Daoy (cell line): ENCODE measurements at regions not wholly inside any gene's neighbourhood (a gene's known extent, or its start where the extent isn't known, plus 50 kb on each side); places are given as distances from the start of the nearest gene placed in this dataset.
"Not testable (repeated sequence)": the region's sequence is repeated elsewhere in the genome, so short reads cannot be mapped to it uniquely, and the experiment has no call there.

Experiments
- DNase-seq: peaks from one replicate; pipeline ENCODE4 v3.0.0-alpha.2; 2015; ENCODE audit warnings: low read depth

DNA sequence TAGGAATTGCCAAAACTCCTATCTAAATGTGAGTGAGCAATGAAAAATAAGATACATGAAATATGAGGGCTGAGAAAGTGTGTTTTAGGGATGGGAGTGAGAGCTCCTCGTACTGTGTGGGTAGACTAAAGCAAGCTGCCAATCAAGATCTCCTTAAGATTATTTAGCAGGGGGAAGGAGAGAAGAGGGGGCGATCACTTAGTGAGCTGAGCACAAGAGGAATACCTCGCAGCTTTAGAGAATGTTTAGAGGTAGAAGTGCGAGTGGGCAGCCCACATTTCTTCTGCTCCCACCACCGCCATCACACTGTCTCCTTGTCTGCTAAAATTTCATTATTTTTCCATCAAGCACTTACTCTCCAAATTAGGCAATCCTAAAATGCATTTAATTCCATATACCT, 312.6 kb downstream of the ALDH8A1 start:
- no peak for DNase-seq

DNA sequence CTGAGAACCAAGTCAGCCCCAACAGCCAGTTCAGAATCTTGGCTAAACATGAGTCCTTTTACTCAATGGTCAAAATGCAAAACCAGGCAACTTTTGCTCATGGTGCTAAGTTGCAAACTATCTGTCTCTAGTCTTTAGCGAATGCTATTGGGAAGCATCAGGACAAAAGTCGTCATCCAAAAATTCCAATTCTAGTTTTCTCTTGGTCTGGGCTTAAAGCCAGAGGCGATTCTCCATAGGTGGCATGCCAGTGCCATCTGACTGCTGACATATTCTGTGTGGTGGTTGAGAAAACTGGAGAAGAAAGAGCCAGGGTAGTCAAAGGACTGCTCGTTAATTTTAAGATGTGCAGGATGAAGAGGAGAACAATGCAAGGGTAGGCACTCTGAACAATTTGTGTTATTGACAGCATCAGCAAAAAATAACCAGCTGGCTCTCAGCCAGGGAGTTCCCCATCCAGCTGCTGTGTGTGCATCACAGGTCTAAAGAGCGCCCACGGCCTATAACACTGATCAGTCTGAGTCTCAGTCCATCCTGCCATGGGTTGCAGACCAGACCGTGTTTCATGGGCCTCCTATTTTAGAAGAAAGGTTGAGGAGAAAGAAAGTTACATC, 313.6 kb downstream of the ALDH8A1 start:
- DNase-seq = no peak

DNA sequence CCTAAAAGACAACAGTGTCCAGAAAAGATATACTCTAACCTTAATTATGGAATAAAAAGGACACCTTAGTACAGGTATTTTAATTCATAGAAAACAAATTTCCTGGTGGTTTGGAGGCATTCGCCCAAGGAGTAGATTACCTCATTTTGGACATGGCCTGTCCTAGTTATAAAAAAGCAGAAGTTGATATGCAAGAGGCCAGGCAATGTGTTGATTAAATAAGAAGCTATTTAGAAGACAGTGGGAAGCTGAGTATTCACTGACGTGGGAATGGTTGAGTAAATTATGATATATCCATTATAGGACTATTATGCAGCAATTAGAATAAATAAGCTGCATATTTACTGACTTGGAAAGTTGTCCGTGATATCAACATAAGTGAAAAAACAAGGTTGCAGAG, 314.9 kb downstream of the ALDH8A1 start:
- no peak for DNase-seq

DNA sequence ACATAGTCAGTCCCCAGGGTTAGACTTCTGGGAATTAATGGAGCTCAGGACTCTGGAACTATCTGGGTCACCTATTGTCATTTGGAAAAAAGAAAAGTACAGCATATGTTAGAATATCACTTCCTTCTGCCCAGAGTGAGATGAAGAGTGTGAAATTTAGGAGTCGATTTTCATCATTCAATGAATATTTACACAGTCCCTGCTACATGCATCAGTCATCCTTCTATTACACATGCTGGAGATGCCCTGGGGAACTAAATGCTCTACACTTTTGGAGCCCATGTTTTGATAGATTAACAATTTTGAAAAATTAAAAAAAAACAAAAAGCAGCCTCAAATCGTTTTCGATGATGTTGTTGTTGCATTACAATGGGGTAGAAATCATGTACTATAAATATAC, 315.4 kb downstream of the ALDH8A1 start:
- no peak for DNase-seq

DNA sequence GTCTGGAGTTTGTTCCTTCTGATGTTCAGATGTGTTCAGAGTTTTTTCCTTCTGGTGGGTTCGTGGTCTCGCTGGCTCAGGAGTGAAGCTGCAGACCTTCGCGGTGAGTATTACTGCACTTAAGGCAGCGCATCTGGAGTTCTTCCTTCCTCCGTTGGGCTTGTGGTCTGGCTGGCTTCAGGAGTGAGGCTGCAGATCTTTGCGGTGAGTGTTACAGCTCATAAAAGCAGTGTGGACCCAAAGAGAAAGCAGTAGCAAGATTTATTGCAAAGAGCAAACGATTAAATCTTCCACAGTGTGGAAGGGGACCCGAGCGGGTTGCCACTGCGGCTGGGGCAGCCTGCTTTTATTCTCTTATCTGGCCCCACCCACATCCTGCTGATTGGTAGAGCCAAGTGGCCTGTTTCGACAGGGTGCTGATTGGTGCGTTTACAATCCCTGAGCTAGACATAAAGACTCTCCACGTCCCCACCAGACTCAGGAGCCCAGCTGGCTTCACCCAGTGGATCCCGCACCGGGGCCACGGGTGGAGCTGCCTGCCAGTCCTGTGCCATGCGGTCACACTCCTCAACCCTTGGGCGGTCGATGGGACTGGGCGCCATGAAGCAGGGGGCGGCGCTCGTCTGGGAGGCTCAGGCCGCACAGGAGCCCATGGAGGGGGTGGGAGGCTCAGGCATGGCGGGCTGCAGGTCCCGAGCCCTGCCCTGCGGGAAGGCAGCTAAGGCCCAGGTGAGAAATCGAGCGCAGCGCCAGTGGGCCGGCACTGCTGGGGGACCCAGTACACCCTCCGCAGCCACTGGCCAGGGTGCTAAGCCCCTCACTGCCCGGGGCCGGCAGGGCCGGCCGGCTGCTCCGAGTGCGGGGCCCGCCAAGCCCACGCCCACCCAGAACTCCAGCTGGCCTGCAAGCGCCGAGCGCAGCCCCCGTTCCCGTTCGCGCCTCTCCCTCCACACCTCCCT, 315.3 kb upstream of the SGK1 start:
- not testable (repeated sequence) for DNase-seq

DNA sequence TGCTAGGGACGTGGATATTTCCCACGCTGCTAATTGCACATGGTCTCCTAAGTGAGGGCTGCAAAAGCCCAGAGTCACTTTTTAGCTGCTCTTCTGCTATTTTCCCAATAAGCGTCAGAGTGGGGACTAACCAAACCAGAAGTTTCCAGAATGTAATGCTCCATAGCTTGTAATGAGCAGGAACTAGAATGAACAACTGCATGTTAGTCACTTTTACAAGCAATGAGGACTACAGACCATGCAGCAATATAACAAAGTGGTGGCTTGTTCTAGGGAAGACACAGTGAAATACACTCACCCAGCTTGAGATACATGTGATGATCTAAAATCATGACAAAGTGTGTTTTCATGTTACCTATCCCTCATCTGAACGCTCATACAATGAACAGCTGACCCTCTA, 314.1 kb upstream of the SGK1 start:
- DNase-seq = no peak

DNA sequence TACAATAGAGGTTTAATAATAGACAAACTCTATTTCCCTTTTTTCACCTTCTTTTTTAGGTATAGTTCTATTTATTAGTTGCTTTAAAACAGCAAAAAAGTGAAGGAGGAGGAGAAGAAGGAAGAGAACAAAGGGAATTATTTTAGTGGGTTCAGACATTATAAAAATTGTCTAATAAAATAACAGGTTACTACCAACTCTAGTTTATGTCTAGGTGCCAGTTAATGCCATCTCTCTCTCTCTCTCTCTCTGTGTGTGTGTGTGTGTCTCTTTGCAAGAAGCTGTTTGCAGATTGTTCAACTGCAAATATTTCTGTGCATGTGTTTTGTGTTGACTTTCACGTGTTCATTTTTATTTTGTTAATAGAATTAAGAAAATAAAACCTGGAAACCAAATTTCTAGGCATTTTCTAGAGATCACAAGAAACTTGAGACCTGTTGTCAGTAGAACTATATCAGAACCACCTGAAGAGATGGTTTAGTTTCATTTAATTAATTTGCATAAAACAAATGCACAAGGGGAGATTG, 313.5 kb upstream of the SGK1 start:
- DNase-seq = no peak

DNA sequence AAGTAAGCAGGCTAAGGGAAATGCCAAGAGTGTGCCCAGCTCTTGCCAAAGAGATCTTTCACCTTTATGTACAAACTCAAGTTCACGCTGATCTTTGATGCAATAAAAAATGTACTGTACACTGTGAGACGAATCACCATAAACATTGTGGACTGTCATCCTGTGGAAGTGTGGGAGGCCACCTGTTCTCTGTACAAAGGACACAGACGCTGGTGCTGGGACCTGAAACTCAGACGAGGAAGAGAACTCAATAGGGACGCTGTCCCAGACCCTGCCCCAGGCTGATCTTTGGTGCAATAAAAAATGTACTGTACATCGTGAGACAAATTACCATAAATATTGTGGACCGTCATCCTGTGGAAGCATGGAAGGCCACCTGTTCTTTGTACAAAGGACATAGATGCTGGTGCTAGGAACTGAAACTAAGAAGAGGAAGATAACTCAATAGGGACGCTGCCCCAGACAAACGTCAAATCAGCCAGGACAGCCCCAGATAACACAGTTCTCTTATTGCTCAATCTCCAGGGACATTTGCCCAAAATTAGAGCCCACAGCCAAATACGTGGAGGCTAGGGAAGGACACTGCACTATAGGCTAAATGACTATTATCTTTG, 312.7 kb upstream of the SGK1 start:
- no peak for DNase-seq

DNA sequence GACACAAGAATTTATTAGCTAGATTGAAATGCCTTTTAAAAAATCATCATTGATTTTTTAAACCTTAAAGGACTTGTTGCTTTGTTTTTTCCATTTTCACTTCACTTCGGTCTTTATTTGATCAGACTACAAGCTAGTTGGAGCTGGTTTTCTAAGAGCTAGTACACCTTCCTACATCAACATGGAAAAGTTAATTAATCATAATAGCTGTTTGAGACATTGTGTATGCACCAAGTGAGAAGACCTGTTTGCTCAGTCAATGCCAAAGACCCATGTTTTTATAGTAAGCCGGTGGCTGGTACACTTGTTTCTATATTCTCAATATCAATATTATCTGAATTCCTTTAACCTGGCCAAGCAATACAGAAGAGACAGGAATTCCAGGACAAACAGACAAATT, 310.2 kb upstream of the SGK1 start:
- DNase-seq = no peak

DNA sequence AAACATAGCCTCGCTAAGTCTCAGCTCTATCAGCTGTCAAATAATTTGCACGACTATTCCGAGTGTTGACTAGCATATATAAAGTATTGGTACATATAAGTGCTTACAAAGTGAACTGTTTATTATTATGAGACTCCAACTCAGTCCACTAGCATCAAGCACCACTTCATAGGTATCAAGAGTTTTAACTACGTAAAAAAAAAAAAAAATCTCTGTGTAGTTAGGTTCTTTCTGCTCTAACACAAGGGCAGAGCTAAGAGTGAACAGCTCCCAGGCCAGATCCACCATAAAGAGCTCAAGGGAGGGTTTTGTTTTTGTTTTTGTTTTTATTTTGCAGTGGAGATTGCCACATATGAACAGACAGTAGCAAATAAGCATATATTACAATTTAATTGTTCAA, 309.8 kb upstream of the SGK1 start:
- DNase-seq = no peak

DNA sequence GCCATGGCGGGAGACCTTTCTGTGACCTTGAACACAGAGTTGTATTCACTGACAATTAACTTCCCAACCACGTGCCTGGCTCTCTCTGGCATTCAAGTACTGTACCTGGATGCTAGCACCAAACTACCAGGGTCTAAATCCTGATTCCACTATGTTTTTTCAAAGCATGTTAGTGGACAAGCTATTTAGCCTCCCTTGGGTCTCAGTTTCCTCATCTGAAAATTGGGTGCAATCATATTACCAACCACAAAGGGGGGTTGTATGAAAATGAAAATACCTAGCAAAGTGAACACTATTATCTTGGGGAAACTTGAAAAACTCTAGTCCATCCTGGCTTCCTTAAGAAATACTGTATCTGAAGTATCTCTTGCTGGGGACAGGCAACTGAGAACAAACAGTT, 308.7 kb upstream of the SGK1 start:
- DNase-seq = no peak

DNA sequence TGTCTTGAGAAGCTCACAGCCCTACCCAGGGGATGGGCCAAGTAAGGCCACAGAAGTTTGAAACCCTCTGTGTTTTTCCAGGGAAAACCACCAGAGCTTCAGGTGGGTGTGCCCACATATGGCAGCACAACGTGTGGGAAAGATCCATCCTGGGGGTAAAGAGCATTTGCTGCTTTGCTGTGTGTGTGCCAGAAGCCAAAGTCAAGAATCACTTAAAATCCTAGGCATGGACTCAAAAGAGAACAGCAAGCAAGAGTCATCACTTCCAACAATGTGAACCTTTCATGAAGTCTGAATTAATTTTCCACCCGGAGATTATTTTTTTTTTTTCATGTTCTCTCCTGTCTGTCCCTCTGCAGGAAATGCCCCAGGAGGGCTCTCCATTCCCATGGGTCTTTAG, 308.2 kb upstream of the SGK1 start:
- DNase-seq = no peak

DNA sequence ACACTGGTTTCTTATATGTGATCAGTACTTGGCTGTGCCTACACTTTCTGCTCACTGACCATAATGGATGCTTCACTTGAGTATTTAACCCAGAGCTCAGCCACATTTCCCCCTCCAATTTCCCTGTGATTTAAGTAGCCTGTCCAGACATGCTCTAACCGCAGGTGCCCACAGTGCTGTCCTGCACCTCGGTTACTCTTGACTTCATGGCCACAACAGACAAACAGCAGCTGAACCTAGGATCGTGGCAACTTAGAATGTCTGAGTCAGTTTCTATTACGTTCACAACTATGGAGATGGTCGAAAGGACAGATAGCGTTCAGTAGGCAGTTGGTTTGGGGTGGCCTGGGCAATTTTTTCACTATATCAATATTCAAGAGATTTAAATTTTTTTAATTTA, 306.9 kb upstream of the SGK1 start:
- no peak for DNase-seq

DNA sequence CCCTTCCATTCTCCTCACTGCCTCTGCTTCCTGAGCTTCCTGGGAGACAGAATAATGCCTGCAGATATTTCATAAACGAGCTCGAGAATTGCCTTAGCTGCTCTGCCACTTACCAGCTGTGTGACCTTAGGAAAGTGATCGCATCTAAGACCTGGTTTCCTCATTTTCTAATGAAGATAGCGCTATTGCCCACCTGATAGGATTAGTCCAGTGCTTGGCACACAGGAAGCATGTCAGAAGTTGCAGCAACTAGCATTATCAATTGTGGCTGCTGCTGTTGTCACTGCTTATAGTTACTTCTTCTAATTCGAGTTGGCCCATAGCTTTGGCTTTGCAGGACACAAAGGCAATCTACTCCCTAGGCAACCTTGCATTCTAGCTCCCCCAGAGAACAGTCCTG, 305.5 kb upstream of the SGK1 start:
- DNase-seq = no peak

DNA sequence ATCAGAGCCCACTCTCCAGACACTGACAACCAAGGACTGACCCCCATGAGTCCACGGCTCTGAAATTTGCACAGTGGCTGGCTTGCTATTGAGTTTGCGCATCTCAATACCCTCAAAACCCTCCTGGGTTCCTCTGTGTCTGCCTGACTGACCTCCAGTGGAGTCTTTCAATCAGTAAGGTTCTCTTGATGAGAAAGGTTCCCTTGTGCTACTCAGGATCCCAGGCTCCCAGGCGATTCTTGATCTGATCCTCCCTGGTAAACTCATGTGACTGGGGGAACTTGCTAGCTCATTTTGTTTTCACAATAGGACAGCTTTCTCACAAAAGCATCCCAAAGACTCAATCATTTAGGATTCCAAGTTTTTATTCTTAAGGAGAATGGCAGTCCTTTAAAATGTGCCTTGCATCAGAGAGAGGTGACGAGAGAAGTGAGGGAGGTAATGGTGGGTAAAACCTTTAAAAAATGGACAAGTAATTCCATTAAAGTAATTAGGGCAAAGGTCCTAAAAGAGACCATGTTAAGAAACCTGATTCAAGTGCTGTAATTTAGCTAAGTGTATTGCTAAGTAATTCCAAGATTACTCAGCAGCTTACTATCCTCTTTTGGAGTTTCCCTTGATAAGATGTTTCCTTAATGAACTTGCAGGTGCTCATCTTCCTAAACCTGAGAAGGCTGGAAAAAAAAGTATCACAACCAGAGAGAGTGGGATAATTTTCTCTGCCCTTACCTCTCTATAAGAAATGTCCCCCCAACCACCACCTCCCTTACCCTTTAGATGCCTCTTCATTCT, 304.7 kb upstream of the SGK1 start:
- DNase-seq = no peak

DNA sequence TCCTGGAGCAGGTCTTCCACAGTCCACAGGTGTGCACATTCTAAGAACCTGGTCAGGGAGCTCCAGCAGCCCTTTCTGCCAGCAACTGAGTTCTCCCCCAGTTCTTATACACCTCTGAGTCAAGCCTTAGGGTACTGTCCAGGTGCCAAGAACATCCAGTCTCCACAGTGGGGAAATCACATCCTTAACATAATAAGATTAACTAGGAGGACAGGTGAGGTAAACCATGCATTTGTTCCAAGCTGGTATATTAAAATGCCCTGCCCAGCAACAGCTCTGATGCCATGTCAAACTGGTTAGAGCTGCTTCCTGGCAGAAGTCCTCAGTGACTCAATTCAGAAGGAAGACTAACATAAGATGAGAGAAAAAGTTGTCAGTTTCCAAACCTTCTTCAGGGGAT, 303.9 kb upstream of the SGK1 start:
- DNase-seq = no peak

DNA sequence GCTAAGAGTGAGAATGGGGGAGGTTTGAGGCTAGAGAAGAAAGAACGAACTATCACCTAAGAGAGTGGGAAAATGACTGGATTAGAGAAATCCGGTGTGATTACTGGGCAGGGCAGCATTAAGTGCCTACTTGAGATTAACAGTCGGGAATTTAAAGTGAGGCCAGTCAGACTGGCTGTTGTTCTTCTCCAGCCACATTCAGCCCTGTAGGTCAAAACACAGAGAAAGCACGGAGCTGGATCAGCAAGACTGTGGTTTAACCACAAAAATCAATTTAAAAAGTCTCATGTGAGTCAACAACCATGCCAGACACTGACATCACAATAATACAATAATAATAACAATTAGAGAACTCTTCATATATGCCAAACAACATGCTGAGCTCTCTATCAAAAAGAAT, 301.9 kb upstream of the SGK1 start:
- peak; percentile 71 for DNase-seq

DNA sequence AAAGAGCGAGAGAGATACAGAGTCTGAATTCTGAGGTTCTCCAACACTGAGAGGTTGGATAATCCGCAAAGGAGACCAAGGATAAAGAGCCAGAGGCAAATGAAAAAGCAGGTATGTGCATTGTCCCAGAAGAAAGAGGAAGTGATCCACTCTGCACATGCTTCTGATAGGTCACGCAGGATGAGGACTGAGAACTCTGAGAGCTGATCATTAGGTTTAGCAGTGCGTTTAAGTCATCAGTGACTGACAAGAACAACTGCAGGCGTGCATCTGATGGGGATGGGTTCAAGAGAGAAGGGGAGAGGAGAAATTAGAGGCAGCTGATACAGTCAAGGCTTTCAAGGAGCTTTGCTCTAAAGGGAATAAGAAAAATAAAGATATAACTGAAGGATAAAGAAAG, 301.2 kb upstream of the SGK1 start:
- no peak for DNase-seq

DNA sequence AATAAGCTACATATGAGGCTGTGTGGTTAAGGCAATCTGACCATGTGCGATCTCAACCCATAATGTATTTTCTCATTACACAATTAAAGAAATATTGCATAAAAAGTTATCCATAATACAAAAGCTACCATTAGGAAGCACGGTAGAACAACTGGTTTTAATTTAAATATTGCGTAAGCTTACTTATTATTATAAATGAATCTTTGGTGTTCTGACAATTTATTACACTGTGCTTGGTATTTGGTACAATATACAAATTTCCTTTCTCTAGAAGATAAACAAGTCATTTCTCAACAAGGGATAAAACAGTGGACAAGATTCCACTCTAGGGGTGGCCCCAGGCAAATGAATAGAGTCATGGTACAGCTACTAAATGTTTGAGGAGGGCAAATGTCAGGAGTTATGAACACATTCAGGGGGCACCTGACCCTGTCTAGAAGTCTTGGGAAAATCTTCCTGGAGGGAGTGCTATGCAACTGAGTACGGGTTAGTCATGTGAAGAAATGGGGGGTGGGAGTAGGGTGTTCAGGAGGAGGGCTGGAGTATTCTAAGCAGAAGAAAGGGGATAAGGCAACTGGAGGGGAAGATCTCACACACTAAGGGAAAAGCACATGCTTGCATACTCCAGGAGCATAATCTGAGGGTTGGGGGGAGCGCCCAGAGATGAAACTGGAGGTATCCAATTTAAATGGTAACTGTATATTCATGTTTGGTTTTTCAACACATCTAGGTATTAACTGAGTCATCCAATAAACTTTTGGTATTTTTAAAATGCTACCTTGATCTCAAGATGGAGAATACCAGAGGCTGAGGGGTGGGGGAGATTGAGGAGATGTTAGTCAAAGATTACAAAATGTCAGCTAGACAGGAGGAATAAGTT, 296.9 kb upstream of the SGK1 start:
- no peak for DNase-seq

DNA sequence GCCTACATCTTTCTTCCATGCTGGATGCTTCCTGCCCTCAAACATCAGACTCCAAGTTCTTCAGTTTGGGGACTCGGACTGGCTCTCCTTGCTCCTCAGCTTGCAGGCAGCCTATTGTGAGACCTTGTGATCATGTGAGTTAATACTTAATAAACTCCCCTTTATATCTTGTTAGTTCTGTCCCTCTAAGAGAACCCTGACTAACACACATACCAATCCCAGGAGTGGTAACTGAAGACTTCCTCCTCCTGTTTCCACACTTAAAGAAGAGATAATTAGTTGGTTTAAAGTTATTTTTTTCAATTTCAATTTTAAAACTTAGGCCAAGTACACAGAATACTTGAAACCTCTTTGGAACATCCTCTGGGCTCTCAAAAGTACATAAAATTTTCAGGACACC, 294.2 kb upstream of the SGK1 start:
- not testable (repeated sequence) for DNase-seq

DNA sequence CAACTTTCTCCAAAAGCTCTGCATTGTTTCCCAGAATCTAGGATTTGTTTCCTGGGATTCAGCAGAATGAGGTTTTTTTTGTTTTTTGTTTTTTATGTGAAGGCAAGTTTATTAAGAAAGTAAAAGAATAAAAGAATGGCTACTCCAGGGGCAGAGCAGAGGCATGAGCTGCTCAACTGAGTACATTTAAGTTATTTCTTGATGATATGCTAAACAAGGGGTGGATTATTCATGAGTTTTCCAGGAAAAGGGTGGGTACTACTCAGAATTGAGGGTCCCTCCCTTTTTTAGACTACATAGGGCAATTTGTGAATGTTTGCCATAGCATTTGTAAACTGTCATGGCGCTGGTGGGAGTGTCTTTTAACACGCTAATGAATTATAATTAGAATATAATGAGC, 292.5 kb upstream of the SGK1 start:
- no peak for DNase-seq
